Calu3 (cell line): ENCODE measurements at regions not wholly inside any gene's neighbourhood (a gene's known extent, or its start where the extent isn't known, plus 50 kb on each side); places are given as distances from the start of the nearest gene placed in this dataset.

Source experiments
- BruUV-seq: library from RNA; stranded (reverse); fragments of 400-500 nt; replicated peaks from 2 replicates; lab custom pipeline; 2021; lab: Mats Ljungman, UMichigan
- CTCF ChIA-PET: fragments of 300-600 bp; sonication (Branson Sonifier 250); formaldehyde crosslinking; loops from one replicate; lab custom pipeline; 2022; ENCODE audit warnings: antibody characterized with exemption; lab: Charles Lee
- DNase-seq: peaks from one replicate; pipeline ENCODE4 v3.0.0; 2022
- H3K27ac Mint-ChIP-seq: one replicate; pipeline ENCODE4 v1.8.0; 2022; ENCODE audit warnings: mixed read lengths; ENCODE audit not compliant: unreplicated experiment
- H3K27me3 Mint-ChIP-seq: one replicate; pipeline ENCODE4 v1.8.0; 2022; ENCODE audit warnings: mixed read lengths; ENCODE audit not compliant: unreplicated experiment
- H3K36me3 Mint-ChIP-seq: one replicate; pipeline ENCODE4 v1.8.0; 2022; ENCODE audit warnings: mild to moderate bottlenecking, moderate library complexity, mixed read lengths; ENCODE audit not compliant: insufficient read depth, unreplicated experiment
- H3K4me1 Mint-ChIP-seq: one replicate; pipeline ENCODE4 v1.8.0; 2022; ENCODE audit warnings: mild to moderate bottlenecking, low read depth, mixed read lengths; ENCODE audit not compliant: unreplicated experiment
- H3K4me3 Mint-ChIP-seq: one replicate; pipeline ENCODE4 v1.8.0; 2022; ENCODE audit warnings: mild to moderate bottlenecking, low read depth, moderate library complexity, mixed read lengths; ENCODE audit not compliant: unreplicated experiment
- H3K9me3 Mint-ChIP-seq: one replicate; pipeline ENCODE4 v1.8.0; 2022; ENCODE audit warnings: low read depth, mixed read lengths; ENCODE audit not compliant: unreplicated experiment
- CTCF ChIP-seq: fragments of 200-600 bp; IDR thresholded peaks from one replicate; pipeline ENCODE4 v1.8.0; 2022; ENCODE audit warnings: antibody characterized with exemption; ENCODE audit not compliant: unreplicated experiment
- intact Hi-C: fragments of 100-400 bp; cut with micrococcal nuclease; formaldehyde crosslinking; loops from one replicate; pipeline ENCODE4 v1.10.0; 2022; ENCODE audit not compliant: unreplicated experiment

- Mint-ChIP-seq H3K36me3 (no peaks in the 10 kb centered on the region), H3K27ac (no peak overlapping the region), H3K4me3 (no peak overlapping the region), H3K9me3 (peaks cover 8% of the 10 kb centered on the region), H3K4me1 (peaks cover 25% of the 10 kb centered on the region), H3K27me3 (no peaks in the 10 kb centered on the region)
- intact Hi-C loops, result no loop called here
- CTCF ChIA-PET, result no interaction called here
- no peak for TF ChIP-seq CTCF
- no peak for DNase-seq
- no TSS peak for BruUV-seq
These were observed 287.2 kb downstream of the SATB1 start for GRCh38 chr3:18137958-18138357.

- Mint-ChIP-seq H3K36me3 (no peaks in the 10 kb centered on the region), H3K4me1 (peaks cover 32% of the 10 kb centered on the region), H3K4me3 (no peak overlapping the region), H3K9me3 (peaks cover 11% of the 10 kb centered on the region), H3K27me3 (no peaks in the 10 kb centered on the region), H3K27ac (peak overlapping the region; percentile 83)
- CTCF ChIA-PET, result interaction anchor here (0.5 to 0.9 kb wide), 2 partner anchors 13 to 79 kb away, joined by 4 to 5 read pairs; no protein-coding TSS in a partner anchor
- DNase-seq, result no peak
- TF ChIP-seq CTCF, result no peak
- intact Hi-C loops, result no loop called here
- TSS peak; percentile 89 for BruUV-seq
These were observed 289.9 kb downstream of the SATB1 start for GRCh38 chr3:18135060-18135814.

GRCh38 chr3:18134386-18135059, 290.6 kb downstream of the SATB1 start:
- Mint-ChIP-seq H3K4me3 (no peak overlapping the region), H3K27ac (peak overlapping the region; percentile 83), H3K9me3 (peaks cover 11% of the 10 kb centered on the region), H3K27me3 (no peaks in the 10 kb centered on the region), H3K36me3 (no peaks in the 10 kb centered on the region), H3K4me1 (peaks cover 32% of the 10 kb centered on the region)
- intact Hi-C loops, result no loop called here
- peak; percentile 19 for DNase-seq
- CTCF ChIA-PET, result interaction anchor here (0.5 to 0.9 kb wide), 2 partner anchors 12 to 80 kb away, joined by 4 to 5 read pairs; no protein-coding TSS in a partner anchor
- no peak for TF ChIP-seq CTCF
- no TSS peak for BruUV-seq

GRCh38 chr3:18132991-18133390, 292.1 kb downstream of the SATB1 start:
- CTCF ChIA-PET, result no interaction called here
- BruUV-seq, result no TSS peak

More at GRCh38 chr3:18132991-18133390, 292.1 kb downstream of the SATB1 start:
- no peak for DNase-seq
- H3K27me3 Mint-ChIP-seq, result no peaks in the 10 kb centered on the region
- peaks cover 11% of the 10 kb centered on the region for H3K9me3 Mint-ChIP-seq
- H3K4me1 Mint-ChIP-seq, result peaks cover 32% of the 10 kb centered on the region
- H3K36me3 Mint-ChIP-seq, result no peaks in the 10 kb centered on the region
- H3K27ac Mint-ChIP-seq, result peak overlapping the region; percentile 80
- H3K4me3 Mint-ChIP-seq, result no peak overlapping the region
- no peak for TF ChIP-seq CTCF
- intact Hi-C loops, result no loop called here
